ENCODE measurements at regions not wholly inside any gene's neighbourhood (a gene's known extent, or its start where the extent isn't known, plus 50 kb on each side); places are given as distances from the start of the nearest gene placed in this dataset.

GRCh38 chr3:25169151-25169550 lies 258.9 kb upstream of the RARB start:
- Histone ChIP-seq H3K14ac (ENCODE audit: insufficient read length) (no peak overlapping the region), H3K27ac (ENCODE audit: low read depth, low read length) (no peak overlapping the region)

More at GRCh38 chr3:25169151-25169550, 258.9 kb upstream of the RARB start:
- H2BK120ac ChIP-seq (replicated peaks; ENCODE audit: low read depth, low read length) = no peak overlapping the region
- no peaks in the 10 kb centered on the region; a peak in 1 of 8 replicates for H3K36me3 ChIP-seq (ENCODE audit: control insufficient read depth in 2 of 4, insufficient read depth in 4 of 4, low read length in 3 of 4)
- no peak for TF ChIP-seq POLR2A (IDR thresholded peaks at IDR 0.05; ENCODE audit: control extremely low read depth in 1 of 2, low read depth in 2 of 2, low read length in 2 of 2)
- H3K56ac ChIP-seq (replicated peaks; ENCODE audit: insufficient read length, low read depth, low read length) = no peak overlapping the region
- H2BK20ac ChIP-seq (ENCODE audit: low read length) = no peak overlapping the region
- H2BK12ac ChIP-seq (ENCODE audit: low read depth, low read length) = no peak overlapping the region
- H3K18ac ChIP-seq (ENCODE audit: extremely low read depth, low read length) = no peak overlapping the region; the same call in 1 of the 2 replicates
- no peak overlapping the region for H2AK5ac ChIP-seq (ENCODE audit: low read depth, low read length)
- H3K23ac ChIP-seq (ENCODE audit: insufficient read length) = no peak overlapping the region
- H3K79me2 ChIP-seq (ENCODE audit: control insufficient read depth in 1 of 2, insufficient read depth in 2 of 2, low read length in 2 of 2) = no peaks in the 10 kb centered on the region
- FAIRE-seq (no peak), DNase-seq (ENCODE audit: low read depth in 1 of 2, low spot score in 2 of 2) (no peak)
- H4K8ac ChIP-seq (ENCODE audit: extremely low read depth, insufficient read depth, low read length) = no peak overlapping the region
- CTCF ChIA-PET (ENCODE audit: partially characterized antibody) = interaction anchor here (1.0 kb wide), 1 partner anchor 136 kb away, joined by 3 read pairs; no protein-coding TSS in a partner anchor
- H3K9ac ChIP-seq (replicated peaks in 1 of 4; ENCODE audit: extremely low read depth in 1 of 4, low read depth in 3 of 4, low read length in 3 of 4) = no peak overlapping the region
- peaks cover 4 to 7% of the 10 kb centered on the region in 2 experiments; a peak in 2 of 4 replicates for H3K9me3 ChIP-seq (ENCODE audit: insufficient read depth in 2 of 2, low read depth in 1 of 2, low read length in 1 of 2)
- H2AFZ ChIP-seq (ENCODE audit: low read length) = no peak overlapping the region
- POLR2A ChIA-PET (ENCODE audit: partially characterized antibody) = interaction anchor here (1.0 kb wide), 1 partner anchor 25 kb away, joined by 3 read pairs; no protein-coding TSS in a partner anchor
- no peak overlapping the region for H4K5ac ChIP-seq (ENCODE audit: insufficient read length, low read depth, low read length)
- no peaks in the 10 kb centered on the region for H3K79me1 ChIP-seq (ENCODE audit: low read depth, low read length)
- no peak overlapping the region for H3K4me3 ChIP-seq (ENCODE audit: extremely low read depth in 1 of 4, insufficient read depth in 2 of 4, low read depth in 3 of 4, low read length in 4 of 4)
- no peak overlapping the region for H2BK5ac ChIP-seq (ENCODE audit: low read depth, low read length)
- no peak overlapping the region for H3K4ac ChIP-seq (replicated peaks; ENCODE audit: insufficient read length, low read depth, low read length)
- no peaks in the 10 kb centered on the region for H3K23me2 ChIP-seq (ENCODE audit: low read depth, low read length)
- no peak overlapping the region for H2BK15ac ChIP-seq (ENCODE audit: low read length)
- H3K4me1 ChIP-seq (replicated peaks in 1 of 4; ENCODE audit: control insufficient read depth in 3 of 4, insufficient read depth in 4 of 4, low read length in 3 of 4) = peaks cover 0 to 13% (median 1%) of the 10 kb centered on the region in 4 experiments; a peak in 3 of 7 replicates
- no peaks in the 10 kb centered on the region for H3K27me3 ChIP-seq (replicated peaks in 1 of 4; ENCODE audit: control insufficient read depth in 3 of 4, extremely low read depth in 1 of 4, insufficient read depth in 3 of 4, low read length in 3 of 4)
- H3K4me2 ChIP-seq (ENCODE audit: insufficient read depth in 1 of 2, low read depth in 2 of 2, low read length in 2 of 2) = no peak overlapping the region
- no peak overlapping the region for H4K91ac ChIP-seq (replicated peaks; ENCODE audit: insufficient read length, low read length)
- no peaks in the 10 kb centered on the region for H4K20me1 ChIP-seq (replicated peaks in 1 of 2; ENCODE audit: control insufficient read depth in 1 of 2, insufficient read depth in 2 of 2, low read length in 2 of 2)
- WGBS, 2 experiments (ENCODE audit: extremely low coverage in 1 of 2, insufficient coverage in 1 of 2, insufficient read length in 1 of 2, insufficient replicate concordance in 2 of 2, low coverage in 1 of 2, low lambda C conversion rate in 2 of 2, missing lambda C conversion rate in 1 of 2) = 92% methylated on average over 3 of the region's 3 CpGs; no CpG with 5 or more reads in 1 of the 2 experiments

Data from H1 (cell line).